GM10266 (cell line): ENCODE measurements at regions not wholly inside any gene's neighbourhood (a gene's known extent, or its start where the extent isn't known, plus 50 kb on each side); places are given as distances from the start of the nearest gene placed in this dataset.

Experiments
- DNase-seq: peaks from one replicate; pipeline ENCODE4 v3.0.0; 2012; ENCODE audit errors: extremely low spot score
- TF ChIP-seq, protein P1 (sequence below): IDR thresholded peaks from 2 replicates; pipeline ENCODE4 v1.5.1; 2012; ENCODE audit warnings: mild to moderate bottlenecking, low read depth; ENCODE audit not compliant: control insufficient read depth, insufficient read depth; ENCODE audit errors: missing control alignments

DNA sequence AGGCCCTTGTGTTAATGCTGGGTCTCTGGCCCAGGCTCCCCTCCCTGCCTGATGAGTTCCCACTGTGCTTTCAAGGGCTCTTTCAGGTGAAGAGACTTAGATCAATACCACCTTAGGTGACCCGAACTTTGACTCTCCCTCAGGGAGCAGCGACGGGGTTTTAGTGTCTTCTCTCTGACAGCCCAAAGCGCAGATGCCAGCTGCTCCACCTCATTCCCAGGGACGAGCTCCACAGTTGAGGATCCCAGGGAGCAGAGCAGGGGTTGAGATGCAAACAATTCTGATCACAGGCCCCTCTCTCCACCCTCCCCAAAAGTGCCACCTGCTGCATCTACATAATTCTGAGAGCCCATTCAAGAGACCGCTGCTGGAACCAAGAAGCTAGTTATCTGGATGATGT lies 265.1 kb downstream of the TJP1 start:
- TF ChIP-seq, protein P1, sequence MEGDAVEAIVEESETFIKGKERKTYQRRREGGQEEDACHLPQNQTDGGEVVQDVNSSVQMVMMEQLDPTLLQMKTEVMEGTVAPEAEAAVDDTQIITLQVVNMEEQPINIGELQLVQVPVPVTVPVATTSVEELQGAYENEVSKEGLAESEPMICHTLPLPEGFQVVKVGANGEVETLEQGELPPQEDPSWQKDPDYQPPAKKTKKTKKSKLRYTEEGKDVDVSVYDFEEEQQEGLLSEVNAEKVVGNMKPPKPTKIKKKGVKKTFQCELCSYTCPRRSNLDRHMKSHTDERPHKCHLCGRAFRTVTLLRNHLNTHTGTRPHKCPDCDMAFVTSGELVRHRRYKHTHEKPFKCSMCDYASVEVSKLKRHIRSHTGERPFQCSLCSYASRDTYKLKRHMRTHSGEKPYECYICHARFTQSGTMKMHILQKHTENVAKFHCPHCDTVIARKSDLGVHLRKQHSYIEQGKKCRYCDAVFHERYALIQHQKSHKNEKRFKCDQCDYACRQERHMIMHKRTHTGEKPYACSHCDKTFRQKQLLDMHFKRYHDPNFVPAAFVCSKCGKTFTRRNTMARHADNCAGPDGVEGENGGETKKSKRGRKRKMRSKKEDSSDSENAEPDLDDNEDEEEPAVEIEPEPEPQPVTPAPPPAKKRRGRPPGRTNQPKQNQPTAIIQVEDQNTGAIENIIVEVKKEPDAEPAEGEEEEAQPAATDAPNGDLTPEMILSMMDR: no peak
- no peak for DNase-seq

DNA sequence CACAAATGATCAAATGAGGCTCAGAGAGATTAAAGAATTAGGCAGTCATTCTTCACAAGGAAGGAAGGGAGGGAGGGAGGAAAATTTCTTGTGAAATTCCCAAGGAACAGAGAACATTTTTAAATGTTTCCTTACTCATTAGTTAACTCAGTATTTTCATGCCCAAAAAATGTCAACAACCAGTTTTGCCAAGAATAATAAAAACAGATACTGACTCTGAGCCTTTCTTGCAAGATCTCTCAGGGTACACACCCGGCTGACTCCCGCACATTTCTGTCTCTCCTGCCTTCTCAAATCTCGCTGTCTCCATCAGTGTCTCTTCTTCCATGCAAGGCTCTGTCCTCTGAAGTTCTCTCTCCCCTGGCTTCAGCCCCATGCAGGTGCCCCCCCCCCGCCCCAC lies 265.9 kb downstream of the TJP1 start:
- TF ChIP-seq, protein P1: no peak
- no peak for DNase-seq

DNA sequence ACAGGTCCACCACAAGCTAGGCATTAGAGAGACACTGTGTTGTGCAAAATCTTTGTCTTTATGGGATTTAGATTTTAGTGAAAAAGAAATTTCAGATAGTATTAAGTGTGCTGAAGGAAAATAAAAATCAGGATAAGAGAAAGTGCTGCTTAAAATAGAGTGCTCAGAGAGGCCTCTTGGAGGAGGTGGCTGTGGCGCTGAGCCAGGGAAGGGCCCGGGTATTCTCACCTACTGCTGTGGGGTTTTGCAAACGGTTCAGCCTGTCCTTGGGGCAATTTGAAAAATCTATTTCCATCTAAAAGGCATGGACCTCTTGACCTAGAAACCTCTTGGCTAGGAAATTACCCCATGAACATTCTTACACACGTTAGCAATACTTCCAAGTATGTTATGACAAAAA lies 267.7 kb downstream of the TJP1 start:
- no peak for DNase-seq
- TF ChIP-seq, protein P1: no peak

DNA sequence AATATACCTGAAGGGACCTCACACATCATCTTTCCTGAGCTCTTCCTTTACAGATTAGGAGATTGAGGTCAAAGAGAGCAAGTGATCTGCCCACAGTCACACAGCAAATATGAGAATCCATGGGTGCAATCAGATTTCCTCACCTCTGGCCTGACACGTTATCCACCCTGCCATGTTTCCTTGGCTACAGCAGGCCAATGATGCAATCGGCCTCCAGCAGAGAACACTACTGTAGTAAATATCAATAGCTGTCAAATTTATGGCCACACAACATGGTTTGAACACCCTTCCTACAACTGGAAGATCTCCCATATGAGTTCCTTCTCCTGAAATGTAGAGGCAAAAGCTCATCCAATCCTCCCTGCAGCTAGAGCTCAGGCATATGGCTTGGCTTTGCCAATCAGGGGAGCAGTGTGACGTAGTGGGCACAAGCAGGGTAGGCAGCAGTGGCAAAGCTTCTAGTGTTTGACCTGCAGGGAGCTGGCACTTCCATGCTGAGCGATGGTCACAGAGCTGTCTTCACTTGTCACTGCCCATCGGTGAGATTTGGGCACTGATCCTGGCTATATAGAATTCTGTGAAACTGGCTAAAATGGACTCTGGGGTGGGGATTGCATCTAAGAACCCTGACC lies 271.3 kb downstream of the TJP1 start:
- TF ChIP-seq, protein P1: no peak
- no peak for DNase-seq

DNA sequence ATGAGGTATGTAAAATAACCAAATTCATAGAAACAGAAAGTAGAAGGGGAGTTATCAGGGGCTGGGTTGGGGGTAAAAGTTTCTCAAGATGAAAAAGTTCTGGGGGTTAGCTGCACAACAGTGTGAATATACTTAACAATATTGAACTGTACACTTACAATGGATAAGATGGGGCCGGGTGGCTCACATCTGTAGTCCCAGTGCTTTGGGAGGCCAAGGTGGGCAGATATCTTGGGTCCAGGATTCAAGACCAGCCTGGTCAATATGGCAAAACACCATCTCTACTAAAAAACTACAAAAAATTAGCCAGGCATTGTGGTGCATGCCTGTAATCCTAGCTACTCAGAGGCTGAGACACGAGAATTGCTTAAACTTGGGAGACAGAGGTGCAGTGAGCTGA lies 274.3 kb downstream of the TJP1 start:
- DNase-seq: no peak
- TF ChIP-seq, protein P1: no peak

DNA sequence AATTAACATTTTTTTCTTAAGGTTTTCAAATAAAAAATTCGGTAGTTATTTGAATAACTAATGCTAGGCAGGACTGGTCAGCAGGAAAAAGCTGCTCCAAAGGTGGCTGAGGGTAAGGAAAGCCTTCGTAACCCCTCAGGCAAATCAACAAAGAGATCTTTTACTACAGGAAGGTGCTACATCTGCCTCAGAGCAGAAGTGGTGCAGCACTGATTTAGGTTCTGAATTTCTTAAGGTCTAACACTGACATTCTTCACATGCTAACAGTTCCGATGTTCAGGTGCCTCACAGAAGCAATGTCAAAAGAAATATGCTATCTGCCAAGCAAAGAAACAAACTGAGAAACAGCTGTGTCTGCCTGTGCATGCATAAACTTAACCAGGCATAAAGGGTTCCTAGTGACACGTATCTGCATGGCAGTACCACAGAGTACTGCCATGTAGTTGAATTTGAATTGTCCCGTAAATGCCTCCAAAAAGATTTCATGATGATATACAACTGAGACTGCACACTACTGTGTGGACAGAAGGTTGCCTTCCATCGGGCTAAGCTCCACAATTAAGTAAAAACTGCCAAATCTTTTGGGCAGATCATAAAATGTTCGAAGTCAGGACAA lies 275.0 kb upstream of the NSMCE3 start:
- no peak for DNase-seq
- TF ChIP-seq, protein P1: no peak

DNA sequence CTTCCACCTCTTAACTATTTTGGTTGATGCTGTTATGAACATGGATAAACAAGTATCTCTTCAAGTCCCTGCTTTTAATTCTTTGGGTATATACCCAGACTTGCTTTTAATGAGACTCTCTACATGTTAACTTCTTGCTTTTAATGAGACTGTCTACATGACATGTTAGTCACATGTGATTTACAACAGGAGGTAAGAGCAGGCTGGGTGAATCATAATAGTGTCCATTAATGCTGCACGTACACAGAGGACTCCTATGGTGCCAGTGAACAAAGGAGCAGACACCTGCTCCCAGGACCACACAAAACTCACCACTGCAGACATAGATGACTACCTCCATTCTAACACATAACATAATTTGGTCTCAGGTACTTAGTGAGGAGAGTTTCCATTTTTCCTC lies 273.4 kb upstream of the NSMCE3 start:
- TF ChIP-seq, protein P1: no peak
- DNase-seq: no peak
